ENCODE measurements at regions not wholly inside any gene's neighbourhood (a gene's known extent, or its start where the extent isn't known, plus 50 kb on each side); places are given as distances from the start of the nearest gene placed in this dataset.

DNA sequence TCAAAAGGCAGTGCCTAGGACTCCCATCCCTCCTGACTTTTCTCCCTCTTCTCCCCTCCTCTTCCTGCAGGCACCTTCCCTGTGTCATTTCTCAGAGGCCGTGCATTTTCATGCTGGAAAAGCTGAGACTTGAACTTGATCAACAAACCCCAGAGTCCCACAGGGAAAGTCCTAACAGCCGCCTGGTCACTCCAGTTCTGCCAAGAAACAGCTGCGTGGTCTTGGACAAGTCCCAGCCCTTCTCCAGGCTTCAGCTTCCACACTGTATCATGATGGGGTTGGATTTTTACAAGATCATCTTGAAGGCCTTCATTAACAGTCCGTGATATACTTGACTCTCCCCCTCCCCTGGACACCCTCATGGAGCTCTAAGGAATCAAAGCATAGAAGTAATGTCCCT lies 366.0 kb downstream of the BCOR start:
- POLR2A ChIA-PET: no interaction called here
- no TSS peak for BruUV-seq (replicated peaks)
- H3K4me3 ChIP-seq (ENCODE audit: low read depth, low read length): no peak overlapping the region
- no peaks in the 10 kb centered on the region for H3K27me3 ChIP-seq (replicated peaks; ENCODE audit: control insufficient read depth, insufficient read depth, low read length)
- no peaks in the 10 kb centered on the region for H3K4me1 ChIP-seq
- no peaks in the 10 kb centered on the region for H3K9me3 ChIP-seq
- CTCF ChIA-PET: interaction anchor here (0.6 kb wide), 1 partner anchor 422 kb away, joined by 3 read pairs; no protein-coding TSS in a partner anchor
- TF ChIP-seq CTCF (IDR thresholded peaks at IDR 0.05; ENCODE audit: insufficient read depth in 1 of 2, low read depth in 1 of 2, low read length in 1 of 2, severe bottlenecking in 1 of 2, unreplicated experiment in 1 of 2): no peak
- H3K4me1 Mint-ChIP-seq (ENCODE audit: low read depth, unreplicated experiment): peaks cover 8% of the 10 kb centered on the region
- no peaks in the 10 kb centered on the region for H3K36me3 Mint-ChIP-seq (ENCODE audit: insufficient read depth, unreplicated experiment)
- H3K36me3 ChIP-seq (ENCODE audit: control insufficient read depth, insufficient read depth, low read length): no peaks in the 10 kb centered on the region
- intact Hi-C loops (cut with micrococcal nuclease; ENCODE audit: unreplicated experiment): no loop called here
- DNase-seq: no peak
- no peaks in the 10 kb centered on the region for H3K27me3 Mint-ChIP-seq (ENCODE audit: insufficient read depth, unreplicated experiment)
- H3K4me3 Mint-ChIP-seq (ENCODE audit: unreplicated experiment): no peak overlapping the region
- H3K27ac Mint-ChIP-seq (ENCODE audit: unreplicated experiment): no peak overlapping the region
- no peaks in the 10 kb centered on the region for H3K9me3 Mint-ChIP-seq (ENCODE audit: unreplicated experiment)

- Histone ChIP-seq H3K27me3 (replicated peaks; ENCODE audit: control insufficient read depth, insufficient read depth, low read length) (no peaks in the 10 kb centered on the region), H3K4me1 (no peaks in the 10 kb centered on the region), H3K9me3 (no peaks in the 10 kb centered on the region), H3K36me3 (ENCODE audit: control insufficient read depth, insufficient read depth, low read length) (no peaks in the 10 kb centered on the region), H3K4me3 (ENCODE audit: low read depth, low read length) (no peak overlapping the region)
- H3K4me3 Mint-ChIP-seq (ENCODE audit: unreplicated experiment): no peak overlapping the region
- CTCF ChIA-PET: no interaction called here
- POLR2A ChIA-PET: no interaction called here
- intact Hi-C loops (cut with micrococcal nuclease; ENCODE audit: unreplicated experiment): no loop called here
- TF ChIP-seq CTCF (IDR thresholded peaks at IDR 0.05; ENCODE audit: insufficient read depth in 1 of 2, low read depth in 1 of 2, low read length in 1 of 2, severe bottlenecking in 1 of 2, unreplicated experiment in 1 of 2): no peak
- H3K36me3 Mint-ChIP-seq (ENCODE audit: insufficient read depth, unreplicated experiment): no peaks in the 10 kb centered on the region
- no peak for DNase-seq
- H3K4me1 Mint-ChIP-seq (ENCODE audit: low read depth, unreplicated experiment): peaks cover 8% of the 10 kb centered on the region
- BruUV-seq (replicated peaks): no TSS peak
- no peaks in the 10 kb centered on the region for H3K27me3 Mint-ChIP-seq (ENCODE audit: insufficient read depth, unreplicated experiment)
- H3K9me3 Mint-ChIP-seq (ENCODE audit: unreplicated experiment): no peaks in the 10 kb centered on the region
- no peak overlapping the region for H3K27ac Mint-ChIP-seq (ENCODE audit: unreplicated experiment)
Measured at GRCh38 chrX:39733745-39734144, 364.0 kb downstream of the BCOR start.

DNA sequence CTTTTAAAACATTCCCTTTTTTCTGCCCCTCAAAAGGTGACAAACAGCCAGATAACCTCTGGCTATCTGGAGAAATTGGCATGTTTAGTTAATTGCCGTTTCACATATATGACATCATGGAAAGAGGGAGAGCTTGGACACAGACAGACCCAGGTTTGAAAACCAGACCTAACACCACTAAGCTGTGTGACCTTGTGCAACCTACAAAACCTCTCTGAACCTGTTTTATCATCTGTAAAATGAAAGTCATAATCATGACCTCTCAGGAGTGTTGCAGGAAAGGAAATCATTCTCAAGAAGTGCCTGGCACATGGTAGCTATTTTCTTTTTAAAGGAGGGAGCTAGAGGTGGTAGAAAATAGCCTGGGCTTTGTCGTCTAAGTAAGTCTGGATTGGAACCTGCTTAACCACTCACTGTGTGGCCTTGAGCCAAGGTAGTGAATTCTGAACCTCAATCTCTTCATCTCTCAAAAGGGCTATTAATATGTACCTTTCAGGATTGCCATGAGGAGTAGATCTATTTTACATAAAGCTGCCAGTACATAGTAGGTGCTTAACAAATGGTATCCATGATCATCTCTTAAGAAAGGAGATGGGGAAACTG lies 363.5 kb downstream of the BCOR start:
- CTCF ChIA-PET: no interaction called here
- Mint-ChIP-seq H3K4me1 (ENCODE audit: low read depth, unreplicated experiment) (peaks cover 8% of the 10 kb centered on the region), H3K27me3 (ENCODE audit: insufficient read depth, unreplicated experiment) (no peaks in the 10 kb centered on the region), H3K9me3 (ENCODE audit: unreplicated experiment) (no peaks in the 10 kb centered on the region), H3K4me3 (ENCODE audit: unreplicated experiment) (no peak overlapping the region), H3K27ac (ENCODE audit: unreplicated experiment) (no peak overlapping the region), H3K36me3 (ENCODE audit: insufficient read depth, unreplicated experiment) (no peaks in the 10 kb centered on the region)
- DNase-seq: no peak
- POLR2A ChIA-PET: no interaction called here
- Histone ChIP-seq H3K4me3 (ENCODE audit: low read depth, low read length) (no peak overlapping the region), H3K9me3 (no peaks in the 10 kb centered on the region), H3K36me3 (ENCODE audit: control insufficient read depth, insufficient read depth, low read length) (no peaks in the 10 kb centered on the region), H3K4me1 (no peaks in the 10 kb centered on the region), H3K27me3 (replicated peaks; ENCODE audit: control insufficient read depth, insufficient read depth, low read length) (no peaks in the 10 kb centered on the region)
- TF ChIP-seq CTCF (IDR thresholded peaks at IDR 0.05; ENCODE audit: insufficient read depth in 1 of 2, low read depth in 1 of 2, low read length in 1 of 2, severe bottlenecking in 1 of 2, unreplicated experiment in 1 of 2): no peak
- intact Hi-C loops (cut with micrococcal nuclease; ENCODE audit: unreplicated experiment): no loop called here
- BruUV-seq (replicated peaks): no TSS peak

Data from Caco-2 (cell line).